GM18517 (cell line): ENCODE measurements at regions not wholly inside any gene's neighbourhood (a gene's known extent, or its start where the extent isn't known, plus 50 kb on each side); places are given as distances from the start of the nearest gene placed in this dataset.

Experiments used
- ATAC-seq: cut with Tn5 transposase; IDR thresholded peaks from one replicate; pipeline ENCODE4 v1.9.1; 2021; ENCODE audit warnings: mild to moderate bottlenecking, moderate library complexity; ENCODE audit not compliant: unreplicated experiment

- no peak for ATAC-seq
Measured at GRCh38 chr13:105825071-105825470, 710.4 kb downstream of the EFNB2 start.

DNA sequence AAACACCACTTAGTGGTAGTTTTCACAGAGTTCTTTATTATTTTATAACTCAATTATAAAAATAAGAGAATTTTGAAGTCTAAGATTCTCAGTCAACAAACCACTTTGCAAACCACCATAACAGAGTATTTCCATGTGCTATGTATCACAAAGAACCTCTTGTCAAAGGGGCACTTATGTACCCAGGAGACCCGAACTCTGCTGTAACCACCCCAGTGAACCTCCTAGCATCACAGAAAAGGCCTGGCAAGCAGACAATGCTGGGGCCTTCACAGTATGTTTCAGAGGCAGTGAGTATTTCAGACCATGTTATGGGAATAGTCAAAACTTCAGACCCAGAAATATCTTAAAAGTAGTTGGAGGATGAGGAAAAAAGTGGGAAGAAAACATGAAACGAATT lies 714.1 kb downstream of the EFNB2 start:
- ATAC-seq, result no peak

- no peak for ATAC-seq
Measured at GRCh38 chr13:105820415-105820814, 715.0 kb downstream of the EFNB2 start.

GRCh38 chr13:105817498-105817897 lies 718.0 kb downstream of the EFNB2 start:
- no peak for ATAC-seq

GRCh38 chr13:105816994-105817393 lies 718.5 kb downstream of the EFNB2 start:
- no peak for ATAC-seq

GRCh38 chr13:105814902-105815250 lies 720.6 kb downstream of the EFNB2 start:
- no peak for ATAC-seq

DNA sequence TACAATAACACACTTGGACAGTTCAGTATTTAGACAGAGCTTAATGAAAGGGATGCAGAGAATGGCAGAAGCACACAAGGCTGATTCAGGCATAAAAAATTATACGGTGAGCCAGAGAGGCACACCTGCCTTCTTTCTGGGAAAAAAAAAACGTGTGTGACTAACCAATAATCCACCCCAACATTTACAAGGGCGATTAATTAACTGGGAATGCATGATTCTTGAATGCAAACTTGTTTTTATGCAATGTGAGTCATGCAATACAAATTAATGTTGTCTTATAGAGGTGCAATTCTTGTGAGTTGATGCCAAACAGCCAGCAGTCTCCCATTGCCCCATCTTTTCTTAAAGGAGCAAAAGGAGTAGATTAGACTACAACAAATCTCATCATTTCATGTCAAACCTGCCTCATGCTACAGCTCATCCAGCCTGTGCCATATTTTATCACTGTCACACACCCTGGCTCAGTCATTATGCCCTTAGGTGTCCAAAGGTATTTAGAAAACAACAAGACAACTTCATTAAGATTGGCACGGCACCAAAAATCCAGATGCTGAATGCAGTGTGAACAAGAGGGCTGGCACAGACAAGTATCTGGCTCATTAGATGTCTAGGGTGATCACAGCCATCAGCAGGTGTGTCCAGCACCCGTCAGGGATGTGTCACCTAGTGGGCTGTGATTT lies 721.1 kb downstream of the EFNB2 start:
- ATAC-seq, result no peak

- no peak for ATAC-seq
Measured at GRCh38 chr13:105806628-105806920, 728.9 kb downstream of the EFNB2 start.

GRCh38 chr13:105805892-105806627 lies 729.4 kb downstream of the EFNB2 start:
- ATAC-seq, result no peak

GRCh38 chr13:105804561-105805190 lies 730.8 kb downstream of the EFNB2 start:
- no peak for ATAC-seq

GRCh38 chr13:105799155-105799554 lies 736.3 kb downstream of the EFNB2 start:
- ATAC-seq, result no peak

GRCh38 chr13:105798541-105798940 lies 736.9 kb downstream of the EFNB2 start:
- no peak for ATAC-seq

DNA sequence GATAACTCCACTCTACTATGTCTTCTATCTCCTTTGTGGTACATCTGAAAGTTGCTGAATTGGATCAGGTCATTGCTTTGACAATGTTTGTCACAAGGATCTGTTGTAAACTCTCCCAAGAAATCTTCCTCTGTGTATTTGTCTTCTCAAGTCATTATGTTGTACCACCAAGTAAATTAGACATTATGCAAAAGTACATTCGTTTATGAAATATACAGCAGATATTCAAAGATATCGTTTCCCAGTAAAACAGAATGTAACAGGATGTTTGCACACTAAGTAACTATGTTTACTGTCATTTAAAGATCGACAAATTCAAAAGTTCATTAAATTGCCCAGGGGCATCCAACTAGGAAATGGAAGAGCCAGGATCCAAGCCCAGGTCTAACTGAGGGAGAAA lies 739.4 kb downstream of the EFNB2 start:
- no peak for ATAC-seq

DNA sequence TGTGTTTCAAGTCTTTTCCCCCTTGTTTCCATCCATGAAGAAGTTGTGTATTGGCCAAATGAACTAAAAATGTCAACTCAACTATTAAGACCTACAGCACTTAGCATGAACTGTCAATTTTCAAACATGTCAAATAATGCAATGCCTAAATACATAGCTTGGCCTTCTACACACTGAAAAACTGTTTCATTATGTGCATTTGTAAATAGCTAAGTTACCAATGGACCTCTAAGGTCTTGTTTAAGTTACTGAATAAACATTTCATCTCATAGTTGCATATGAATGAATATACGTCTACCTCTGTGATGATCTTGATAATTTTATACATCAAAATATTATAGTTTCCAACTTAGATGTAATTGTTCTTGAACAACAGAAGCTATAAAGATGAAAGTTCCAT lies 744.5 kb downstream of the EFNB2 start:
- ATAC-seq, result no peak

DNA sequence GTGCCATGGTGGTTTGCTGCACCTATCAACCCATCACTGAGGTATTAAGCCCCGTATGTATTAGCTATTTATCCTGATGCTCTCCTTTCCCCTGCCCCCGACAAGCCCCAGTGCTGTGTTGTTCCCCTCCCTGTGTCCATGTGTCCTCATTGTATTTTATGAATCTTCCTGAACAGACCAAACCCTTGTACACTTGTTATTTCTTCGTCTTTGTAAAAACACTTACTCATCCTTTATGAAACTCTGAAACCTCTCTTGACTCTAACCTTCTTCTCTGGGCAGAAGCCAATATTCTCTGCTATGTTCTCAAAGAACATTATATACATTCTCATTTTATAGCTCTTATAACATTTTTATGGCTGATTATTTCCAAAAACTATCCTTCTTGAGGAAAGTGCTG lies 746.9 kb downstream of the EFNB2 start:
- no peak for ATAC-seq

DNA sequence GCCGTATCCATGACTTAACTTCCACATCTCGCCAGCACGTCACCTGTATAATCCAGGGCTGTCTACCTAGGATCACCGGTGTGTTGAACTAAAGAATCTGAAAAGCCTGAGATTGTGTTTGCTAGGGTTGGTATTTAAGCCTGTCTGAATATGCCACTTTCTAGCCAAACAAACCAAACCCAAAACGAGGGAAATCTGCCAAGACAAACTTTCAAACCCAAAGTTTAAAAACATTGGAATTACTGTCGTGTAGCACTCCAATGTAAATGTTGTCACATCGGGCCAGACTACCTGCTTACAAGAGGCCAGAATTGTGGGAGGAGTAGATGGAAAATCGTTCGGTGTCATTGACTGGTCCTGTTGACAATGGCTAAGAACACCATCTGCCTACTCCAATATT lies 747.8 kb downstream of the EFNB2 start:
- no peak for ATAC-seq

DNA sequence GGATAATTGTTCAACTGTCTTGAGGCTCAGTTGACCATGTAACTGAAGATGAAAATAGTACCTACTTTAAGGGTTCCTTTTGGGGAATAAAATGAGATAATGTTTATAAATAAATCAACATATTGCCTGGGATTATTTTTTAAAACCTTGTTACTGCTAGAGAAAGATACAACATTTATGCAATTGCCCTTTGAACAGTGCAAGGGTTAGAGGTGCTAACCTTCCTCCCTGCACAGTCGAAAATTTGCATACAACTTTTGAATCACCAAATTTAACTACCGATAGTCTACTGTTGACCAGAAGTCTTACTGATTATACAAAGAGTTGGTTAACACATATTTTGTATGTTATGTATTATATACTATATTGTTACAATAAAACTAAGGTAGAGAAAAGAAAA lies 750.0 kb downstream of the EFNB2 start:
- no peak for ATAC-seq

DNA sequence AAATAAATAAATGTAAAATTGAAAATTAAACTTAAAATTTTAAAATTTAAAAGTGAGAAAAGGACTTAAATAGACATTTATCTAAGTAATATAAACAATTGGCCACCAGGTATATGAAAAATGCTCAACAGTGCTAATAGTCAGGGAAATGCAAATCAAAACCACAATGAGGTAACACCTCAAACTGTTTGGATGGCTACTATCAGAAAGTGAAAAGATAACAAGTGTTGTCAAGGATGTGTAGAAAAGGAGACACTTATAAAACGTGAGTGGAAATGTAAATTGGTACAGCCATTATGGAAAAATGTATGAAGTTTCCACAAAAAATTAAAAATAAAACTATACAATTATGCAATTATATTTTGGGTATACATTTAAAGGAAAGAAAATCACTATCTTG lies 752.2 kb downstream of the EFNB2 start:
- no peak for ATAC-seq

DNA sequence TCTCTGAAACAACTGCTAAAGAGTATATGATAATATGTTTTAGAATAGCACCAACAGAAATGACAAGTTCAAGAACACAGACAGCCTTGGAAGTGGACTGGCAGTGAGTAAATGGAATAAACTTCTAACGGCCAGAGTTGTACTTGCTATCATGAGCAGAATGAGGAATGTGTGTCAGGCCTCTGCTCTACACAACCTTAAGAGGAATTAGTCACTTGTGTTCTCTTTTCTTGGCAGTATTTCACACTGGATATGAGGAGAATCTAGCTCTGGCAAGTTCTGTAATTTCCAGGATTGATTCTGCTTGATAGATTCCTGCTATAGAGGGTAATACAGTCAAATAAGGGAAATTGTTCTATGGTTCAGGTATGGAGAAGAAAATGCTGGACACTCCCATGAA lies 757.3 kb downstream of the EFNB2 start:
- no peak for ATAC-seq

DNA sequence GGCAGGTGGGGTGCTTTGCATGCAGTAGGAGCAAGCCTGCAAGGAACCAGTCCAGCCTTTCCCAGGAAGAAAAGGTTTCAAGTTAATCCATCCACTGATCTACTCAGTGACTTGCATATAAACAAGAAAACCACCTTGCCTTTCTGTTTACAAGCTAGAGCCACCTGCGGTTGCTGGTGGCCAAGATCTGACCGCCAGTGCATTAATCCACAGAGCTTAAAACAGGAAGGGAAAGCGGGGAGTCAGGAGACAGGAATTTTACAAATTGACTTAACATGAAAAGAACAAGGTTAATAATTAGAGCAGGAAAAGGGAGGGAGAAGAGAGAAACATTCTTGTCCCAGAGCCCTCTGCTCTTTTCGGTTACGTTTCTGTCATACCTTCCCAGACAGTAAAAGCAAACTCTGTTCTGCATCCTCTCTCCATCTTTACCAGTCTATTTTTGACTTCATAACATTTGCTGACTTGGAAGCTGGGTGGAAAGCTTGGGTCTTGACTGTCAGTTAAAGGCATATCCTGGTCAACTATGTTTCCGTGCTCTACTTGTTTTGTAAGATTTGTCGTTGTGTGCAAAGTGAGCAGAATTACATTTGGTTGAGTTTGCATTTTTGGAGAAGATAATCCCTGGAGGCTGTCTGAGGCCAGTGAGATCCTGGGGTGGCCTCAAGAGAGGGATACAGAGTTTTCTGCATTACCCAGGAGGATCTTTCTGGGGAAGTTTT lies 760.6 kb downstream of the EFNB2 start:
- ATAC-seq, result no peak

DNA sequence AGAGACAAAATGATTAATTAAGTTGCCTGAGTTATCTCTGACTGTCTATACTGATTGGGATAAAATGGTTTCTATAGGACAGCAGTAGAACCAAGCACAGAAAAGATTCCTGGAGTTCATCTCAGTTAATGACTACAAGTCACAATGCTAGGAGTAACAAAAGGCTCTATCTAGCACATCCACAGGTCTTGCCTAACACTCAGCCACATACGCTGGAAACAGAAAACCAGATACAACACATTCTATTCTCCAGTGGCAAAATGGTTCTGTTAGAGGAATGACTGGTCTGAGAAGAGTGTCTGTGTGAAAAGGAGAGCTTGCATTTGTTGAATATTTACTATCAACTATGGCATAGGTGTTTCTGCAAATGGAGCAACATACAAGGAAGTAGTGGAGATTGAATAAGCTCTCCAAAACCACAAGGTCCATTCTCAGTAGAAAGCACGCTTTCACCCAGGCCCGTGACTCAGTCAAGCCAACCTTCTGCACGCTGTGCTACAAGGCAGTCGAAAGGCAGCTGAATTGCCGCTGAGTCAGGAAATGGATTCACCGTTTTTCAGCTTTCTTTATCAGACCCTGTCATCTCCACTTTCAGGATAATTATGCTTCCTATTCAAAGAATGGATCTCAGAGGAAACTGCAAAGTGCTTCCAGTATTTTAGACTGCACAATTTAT lies 761.5 kb downstream of the EFNB2 start:
- ATAC-seq, result no peak
